HCT116 (cell line): ENCODE measurements at regions not wholly inside any gene's neighbourhood (a gene's known extent, or its start where the extent isn't known, plus 50 kb on each side); places are given as distances from the start of the nearest gene placed in this dataset.

ENCODE experiments used
- JUND ChIP-seq: IDR thresholded peaks from 2 replicates; pipeline ENCODE4 v1.6.1; 2012
- POLR2A ChIP-seq: IDR thresholded peaks from 2 replicates; pipeline ENCODE4 v1.7.0; 2011; ENCODE audit warnings: borderline replicate concordance; ENCODE audit not compliant: insufficient read depth, insufficient read length; ENCODE audit errors: extremely low read depth
- POLR2AphosphoS5 ChIP-seq: IDR thresholded peaks from 2 replicates; pipeline ENCODE4 v1.6.1; 2011; ENCODE audit warnings: mild to moderate bottlenecking, low read depth, low read length, moderate library complexity
- TF ChIP-seq, protein P1 (sequence below), 3 experiments: fragments of 200-600 bp in 1 of 3; sonication (generic) in 1 of 3; IDR thresholded peaks in 2 of 3; conservative IDR thresholded peaks in 1 of 3; 2 replicates each; pipeline ENCODE4 v1.5.1; 2012 to 2017; ENCODE audit warnings: low read depth in 2 of 3, low read length in 2 of 3, antibody characterized with exemption in 1 of 3, borderline replicate concordance in 1 of 3, control low read depth in 1 of 3, mild to moderate bottlenecking in 1 of 3, mixed read lengths in 1 of 3, mixed run types in 1 of 3, moderate library complexity in 1 of 3; ENCODE audit not compliant: insufficient read depth in 1 of 3

DNA sequence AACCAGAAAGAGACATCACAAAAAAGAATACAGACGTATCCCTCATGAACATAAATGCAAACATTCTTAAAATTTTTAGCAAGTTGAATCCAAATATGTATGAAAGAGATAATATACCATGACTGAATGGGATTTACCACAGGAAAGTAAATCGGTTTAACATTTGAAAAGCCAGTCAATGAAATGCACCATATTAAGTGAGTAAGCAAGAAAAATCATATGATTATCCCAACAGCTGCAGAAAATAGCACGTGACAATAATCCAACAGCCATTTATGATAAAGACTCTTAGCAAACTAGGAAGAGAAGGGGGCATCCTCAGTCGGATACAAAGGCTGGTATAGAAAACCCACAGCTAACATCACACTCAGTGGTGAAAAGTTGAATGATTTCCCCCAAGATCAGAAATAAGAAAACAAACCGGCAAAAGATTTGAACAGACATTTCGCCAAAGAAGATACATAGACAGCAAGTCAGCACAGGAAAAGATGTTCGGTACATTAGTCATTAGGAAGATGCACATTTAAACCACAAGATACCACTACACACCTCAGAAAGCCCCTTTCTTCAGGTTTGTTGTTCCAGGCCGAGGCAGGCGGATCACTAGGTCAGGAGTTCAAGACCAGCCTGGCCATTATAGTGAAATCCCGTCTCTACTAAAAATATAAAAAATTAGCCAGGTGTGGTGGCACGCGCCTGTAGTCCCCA is 144.3 kb downstream of the INHBB start:
- TF ChIP-seq, protein P1, sequence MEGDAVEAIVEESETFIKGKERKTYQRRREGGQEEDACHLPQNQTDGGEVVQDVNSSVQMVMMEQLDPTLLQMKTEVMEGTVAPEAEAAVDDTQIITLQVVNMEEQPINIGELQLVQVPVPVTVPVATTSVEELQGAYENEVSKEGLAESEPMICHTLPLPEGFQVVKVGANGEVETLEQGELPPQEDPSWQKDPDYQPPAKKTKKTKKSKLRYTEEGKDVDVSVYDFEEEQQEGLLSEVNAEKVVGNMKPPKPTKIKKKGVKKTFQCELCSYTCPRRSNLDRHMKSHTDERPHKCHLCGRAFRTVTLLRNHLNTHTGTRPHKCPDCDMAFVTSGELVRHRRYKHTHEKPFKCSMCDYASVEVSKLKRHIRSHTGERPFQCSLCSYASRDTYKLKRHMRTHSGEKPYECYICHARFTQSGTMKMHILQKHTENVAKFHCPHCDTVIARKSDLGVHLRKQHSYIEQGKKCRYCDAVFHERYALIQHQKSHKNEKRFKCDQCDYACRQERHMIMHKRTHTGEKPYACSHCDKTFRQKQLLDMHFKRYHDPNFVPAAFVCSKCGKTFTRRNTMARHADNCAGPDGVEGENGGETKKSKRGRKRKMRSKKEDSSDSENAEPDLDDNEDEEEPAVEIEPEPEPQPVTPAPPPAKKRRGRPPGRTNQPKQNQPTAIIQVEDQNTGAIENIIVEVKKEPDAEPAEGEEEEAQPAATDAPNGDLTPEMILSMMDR (IDR thresholded peaks at IDR 0.05 in 2 of 3, conservative IDR thresholded peaks at IDR 0.05 in 1 of 3; ENCODE audit: borderline replicate concordance in 1 of 3, insufficient read depth in 1 of 3, low read depth in 2 of 3, low read length in 2 of 3) = no peak
- TF ChIP-seq JUND (no peak), POLR2AphosphoS5 (no peak), POLR2A (no peak)
